Mucosa of descending colon (tissue), 3 donors: ENCODE measurements at regions not wholly inside any gene's neighbourhood (a gene's known extent, or its start where the extent isn't known, plus 50 kb on each side); places are given as distances from the start of the nearest gene placed in this dataset.

Source experiments
- ATAC-seq: fragments of 200-7000 bp; cut with Tn5 transposase; one replicate; pipeline ENCODE4 v1.9.1; 2020; ENCODE audit warnings: mild to moderate bottlenecking, moderate library complexity
- DNase-seq, 3 donors: peaks; one replicate each; pipeline ENCODE4 v3.0.0-alpha.2; 2020
- H3K36me3 ChIP-seq: fragments of 200-600 bp; one replicate; pipeline ENCODE4 v1.8.0; 2021; ENCODE audit warnings: low read depth, mild to moderate bottlenecking
- H3K4me1 ChIP-seq: fragments of 200-600 bp; one replicate; pipeline ENCODE4 v1.8.0; 2021; ENCODE audit warnings: low read depth, mild to moderate bottlenecking
- H3K4me3 ChIP-seq: fragments of 200-600 bp; one replicate; pipeline ENCODE4 v1.8.0; 2021; ENCODE audit warnings: mild to moderate bottlenecking
- H3K9me3 ChIP-seq: fragments of 200-600 bp; one replicate; pipeline ENCODE4 v1.8.0; 2021; ENCODE audit warnings: mild to moderate bottlenecking
- CTCF ChIP-seq: fragments of 200-600 bp; IDR thresholded peaks from one replicate; pipeline ENCODE4 v1.8.0; 2022; ENCODE audit warnings: antibody characterized with exemption, mild to moderate bottlenecking
- intact Hi-C, 2 donors: fragments of 100-400 bp; cut with DNase I in 1 of 2; cut with micrococcal nuclease in 1 of 2; formaldehyde crosslinking; loops; one replicate each; pipeline versions ENCODE4 v1.11.0 to v1.11.1; 2022; cut with DNase I, micrococcal nuclease
- donor health status: DM: no; HTN: no; CAD: no; lungs with moderate emphysema.
- donor health status: DM: no; HTN: no; CAD: no.
- donor health status: DM: no; HTN: yes; CAD: no.

GRCh38 chr4:130896920-130897319, 1801.0 kb downstream of the C4orf33 start:
- H3K9me3 ChIP-seq, result no peaks in the 10 kb centered on the region
- no peaks in the 10 kb centered on the region for H3K4me1 ChIP-seq
- no peaks in the 10 kb centered on the region for H3K36me3 ChIP-seq
- TF ChIP-seq CTCF, result no peak
- intact Hi-C loops, result no loop called here
- H3K4me3 ChIP-seq, result no peak overlapping the region
- ATAC-seq (no peak), DNase-seq (no peak)

GRCh38 chr4:130901321-130901720, 1805.4 kb downstream of the C4orf33 start:
- Histone ChIP-seq H3K4me1 (no peaks in the 10 kb centered on the region), H3K4me3 (no peak overlapping the region), H3K9me3 (no peaks in the 10 kb centered on the region), H3K36me3 (no peaks in the 10 kb centered on the region)
- intact Hi-C loops, result no loop called here
- no peak for ATAC-seq
- DNase-seq, result no peak
- no peak for TF ChIP-seq CTCF

GRCh38 chr4:130922955-130923354, 1827.0 kb downstream of the C4orf33 start:
- ATAC-seq (no peak), DNase-seq (no peak)
- no peaks in the 10 kb centered on the region for H3K36me3 ChIP-seq
- no peaks in the 10 kb centered on the region for H3K4me1 ChIP-seq
- H3K9me3 ChIP-seq, result peaks cover 7% of the 10 kb centered on the region
- H3K4me3 ChIP-seq, result no peak overlapping the region
- intact Hi-C loops, result no loop called here
- no peak for TF ChIP-seq CTCF

GRCh38 chr4:130955520-130955919, 1859.6 kb downstream of the C4orf33 start:
- no peak overlapping the region for H3K4me3 ChIP-seq
- TF ChIP-seq CTCF, result no peak
- no peaks in the 10 kb centered on the region for H3K36me3 ChIP-seq
- no peaks in the 10 kb centered on the region for H3K4me1 ChIP-seq
- intact Hi-C loops, result no loop called here
- DNase-seq, result no peak
- no peak for ATAC-seq
- peaks cover 12% of the 10 kb centered on the region for H3K9me3 ChIP-seq

- no peaks in the 10 kb centered on the region for H3K9me3 ChIP-seq
- no peak overlapping the region for H3K4me3 ChIP-seq
- no peak for ATAC-seq
- H3K36me3 ChIP-seq, result no peaks in the 10 kb centered on the region
- intact Hi-C loops, result no loop called here
- H3K4me1 ChIP-seq, result no peaks in the 10 kb centered on the region
- no peak for DNase-seq
- no peak for TF ChIP-seq CTCF
Observed at GRCh38 chr4:130985371-130985770, 1889.4 kb downstream of the C4orf33 start.

GRCh38 chr4:130995988-130996387, 1900.0 kb downstream of the C4orf33 start:
- no peak for TF ChIP-seq CTCF
- Histone ChIP-seq H3K4me3 (no peak overlapping the region), H3K9me3 (no peaks in the 10 kb centered on the region), H3K4me1 (no peaks in the 10 kb centered on the region), H3K36me3 (no peaks in the 10 kb centered on the region)
- no peak for DNase-seq
- no peak for ATAC-seq
- intact Hi-C loops, result no loop called here
